SK-N-MC (cell line): ENCODE measurements at regions not wholly inside any gene's neighbourhood (a gene's known extent, or its start where the extent isn't known, plus 50 kb on each side); places are given as distances from the start of the nearest gene placed in this dataset.

Source experiments
- EZH2 ChIP-seq: fragments of 200-600 bp; sonication (generic); IDR thresholded peaks from one replicate; pipeline ENCODE4 v1.6.1; 2017; ENCODE audit warnings: antibody characterized with exemption
- POLR2AphosphoS5 ChIP-seq: IDR thresholded peaks from 2 replicates; pipeline ENCODE4 v1.6.1; 2012; ENCODE audit warnings: mild to moderate bottlenecking, low read depth, low read length, borderline replicate concordance

DNA sequence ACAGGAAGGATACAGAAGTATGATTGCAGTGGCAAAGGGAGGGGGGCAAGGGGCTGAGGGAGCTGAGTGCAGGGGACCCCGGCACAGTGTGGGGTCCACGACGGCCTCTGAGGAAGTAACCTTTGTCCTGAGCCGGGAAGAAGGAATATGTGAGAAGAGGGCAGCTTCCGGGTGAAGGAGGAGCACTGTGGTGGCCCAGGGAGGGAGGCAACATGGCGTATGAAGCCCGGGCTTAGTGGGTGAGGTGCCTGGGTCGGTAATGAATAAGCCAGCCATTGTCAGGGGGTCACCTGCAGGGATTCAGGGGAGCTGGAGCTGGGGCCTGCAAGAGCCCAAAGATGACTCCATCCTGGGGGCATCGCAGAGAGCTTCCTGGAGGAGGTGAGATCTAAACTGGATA, 200.4 kb downstream of the FOXD2 start:
- TF ChIP-seq EZH2 (no peak), POLR2AphosphoS5 (no peak)
